Choroid plexus epithelial cell (primary cell): ENCODE measurements at regions not wholly inside any gene's neighbourhood (a gene's known extent, or its start where the extent isn't known, plus 50 kb on each side); places are given as distances from the start of the nearest gene placed in this dataset.

Experiments
- DNase-seq: peaks from one replicate; pipeline ENCODE4 v3.0.0-alpha.2; 2010; ENCODE audit warnings: low read depth
- H3K4me3 ChIP-seq: 2 replicates; pipeline ENCODE4 v1.5.1; 2011; ENCODE audit warnings: low read depth, mild to moderate bottlenecking, control low read depth, low read length, moderate library complexity
- TF ChIP-seq, protein P1 (sequence below): conservative IDR thresholded peaks from 2 replicates; pipeline ENCODE4 v1.5.1; 2011; ENCODE audit warnings: low read depth, mild to moderate bottlenecking, control low read depth, inconsistent platforms, low read length, moderate library complexity

DNA sequence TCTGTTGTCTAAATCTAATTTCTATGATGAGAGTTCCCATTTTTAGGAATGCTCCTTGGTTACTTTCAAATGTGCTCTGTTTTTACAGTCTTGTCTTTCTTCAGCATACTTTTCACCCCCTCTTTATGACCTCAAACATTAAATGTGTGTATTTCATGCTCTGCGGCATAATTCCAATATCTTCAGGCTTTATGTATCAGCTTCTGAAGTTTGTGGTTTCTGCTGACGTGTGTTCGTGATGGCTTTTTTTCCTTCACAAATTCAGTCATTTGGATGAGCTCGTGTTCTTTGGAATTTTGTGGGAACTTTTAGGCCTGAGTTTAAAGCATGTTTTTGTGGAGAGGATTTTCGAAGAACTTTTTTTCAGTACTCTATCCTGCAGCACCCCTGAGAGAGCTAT is 97.7 kb upstream of the CHRNA7 start:
- TF ChIP-seq, protein P1, sequence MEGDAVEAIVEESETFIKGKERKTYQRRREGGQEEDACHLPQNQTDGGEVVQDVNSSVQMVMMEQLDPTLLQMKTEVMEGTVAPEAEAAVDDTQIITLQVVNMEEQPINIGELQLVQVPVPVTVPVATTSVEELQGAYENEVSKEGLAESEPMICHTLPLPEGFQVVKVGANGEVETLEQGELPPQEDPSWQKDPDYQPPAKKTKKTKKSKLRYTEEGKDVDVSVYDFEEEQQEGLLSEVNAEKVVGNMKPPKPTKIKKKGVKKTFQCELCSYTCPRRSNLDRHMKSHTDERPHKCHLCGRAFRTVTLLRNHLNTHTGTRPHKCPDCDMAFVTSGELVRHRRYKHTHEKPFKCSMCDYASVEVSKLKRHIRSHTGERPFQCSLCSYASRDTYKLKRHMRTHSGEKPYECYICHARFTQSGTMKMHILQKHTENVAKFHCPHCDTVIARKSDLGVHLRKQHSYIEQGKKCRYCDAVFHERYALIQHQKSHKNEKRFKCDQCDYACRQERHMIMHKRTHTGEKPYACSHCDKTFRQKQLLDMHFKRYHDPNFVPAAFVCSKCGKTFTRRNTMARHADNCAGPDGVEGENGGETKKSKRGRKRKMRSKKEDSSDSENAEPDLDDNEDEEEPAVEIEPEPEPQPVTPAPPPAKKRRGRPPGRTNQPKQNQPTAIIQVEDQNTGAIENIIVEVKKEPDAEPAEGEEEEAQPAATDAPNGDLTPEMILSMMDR = no peak
- DNase-seq = no peak
- no peak overlapping the region for H3K4me3 ChIP-seq

DNA sequence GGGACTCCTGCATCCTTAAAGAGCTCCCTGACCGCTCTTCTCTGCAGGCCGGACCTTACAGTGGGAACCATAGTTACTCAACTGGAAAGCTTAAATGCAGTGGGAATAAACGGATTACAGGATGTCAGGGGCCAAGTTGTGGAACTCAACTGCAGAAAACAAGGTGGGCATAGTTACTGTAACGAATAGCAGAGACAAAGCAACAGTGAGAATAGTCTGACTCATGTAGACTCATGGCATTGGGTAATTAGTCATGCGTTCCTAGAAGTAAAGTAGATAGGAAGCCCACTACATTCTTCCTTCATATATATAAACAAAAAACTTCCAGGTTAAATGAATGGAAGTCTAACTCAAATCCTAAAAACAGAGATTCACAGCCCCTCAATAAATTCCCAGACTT is 95.5 kb upstream of the CHRNA7 start:
- no peak overlapping the region for H3K4me3 ChIP-seq
- TF ChIP-seq, protein P1 = no peak
- no peak for DNase-seq

DNA sequence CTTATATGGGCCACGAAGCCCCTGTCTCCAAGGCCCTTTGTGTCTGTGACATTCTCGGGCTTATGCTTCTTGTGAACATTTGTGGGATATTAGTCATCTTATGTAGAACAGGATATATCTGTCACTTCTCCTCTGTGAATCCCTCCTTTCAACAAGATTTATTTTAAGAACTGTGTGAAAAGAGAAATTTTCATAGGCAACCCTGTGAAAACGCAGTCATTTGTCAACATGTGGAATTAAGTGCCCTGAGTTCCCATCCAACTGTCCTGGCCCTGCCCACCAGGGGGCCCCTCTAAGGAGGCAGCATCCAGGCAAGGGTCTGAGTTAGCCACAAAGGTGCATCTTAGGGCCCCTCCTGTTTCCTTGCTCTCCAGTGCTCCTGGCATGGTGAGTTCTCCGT is 76.8 kb upstream of the CHRNA7 start:
- DNase-seq = no peak
- TF ChIP-seq, protein P1 = no peak
- H3K4me3 ChIP-seq = no peak overlapping the region

DNA sequence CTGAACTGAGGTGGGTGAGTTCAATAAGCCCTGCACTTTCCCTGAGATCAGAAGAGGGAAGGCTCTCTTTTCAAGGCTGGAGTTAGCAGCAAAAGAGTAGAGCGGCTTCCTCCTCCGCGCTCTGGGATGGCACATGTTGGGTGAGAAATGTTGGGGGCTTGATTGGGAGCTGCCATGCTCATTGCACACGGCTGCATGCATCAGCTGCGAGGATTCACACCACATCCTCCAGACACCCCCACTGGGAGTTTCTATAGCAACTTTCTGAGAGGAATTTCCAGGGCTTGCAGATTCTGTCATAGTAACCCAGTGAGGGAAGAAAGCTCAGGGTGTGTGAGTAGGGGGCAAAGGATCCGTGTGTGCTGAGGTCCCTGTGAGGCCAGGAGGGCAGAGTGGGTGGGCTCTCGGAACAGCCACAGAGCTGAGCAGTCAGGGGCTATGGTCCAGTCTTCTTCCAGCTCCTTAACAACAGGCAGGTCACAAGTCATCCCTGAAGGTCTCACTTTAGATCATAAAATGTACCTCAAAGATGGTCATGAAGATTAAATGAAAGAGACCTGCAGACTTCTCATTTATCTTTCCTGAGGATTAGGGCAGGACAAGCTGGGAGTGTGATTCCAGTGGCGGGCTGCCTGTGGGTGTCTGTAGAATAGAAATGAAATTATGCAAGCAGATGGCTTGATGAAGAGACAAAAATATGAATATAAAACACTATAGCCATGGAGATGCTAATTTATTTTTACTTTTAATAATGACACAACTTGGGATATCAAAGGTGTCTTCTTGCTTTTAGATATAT is 75.7 kb upstream of the CHRNA7 start:
- TF ChIP-seq, protein P1 = no peak
- H3K4me3 ChIP-seq = no peak overlapping the region
- no peak for DNase-seq

DNA sequence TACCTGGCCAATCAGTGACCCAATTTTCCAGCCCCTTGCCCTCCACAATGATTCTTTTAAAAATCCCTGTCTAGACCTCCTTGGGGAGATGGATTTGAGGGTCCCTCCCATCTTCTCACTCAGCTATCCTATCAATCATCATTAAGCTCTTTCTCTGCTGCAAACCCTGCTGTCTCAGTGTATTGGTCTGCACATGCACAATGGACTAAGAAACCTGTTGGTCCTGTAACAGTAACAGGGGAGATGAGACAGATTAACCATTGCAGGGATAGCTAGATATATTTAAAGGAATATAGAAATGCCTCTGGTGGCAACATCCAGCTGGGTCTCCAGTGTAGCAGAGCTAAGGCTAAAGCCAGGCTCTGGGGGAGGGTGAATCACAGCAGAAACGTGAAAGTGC is 74.6 kb upstream of the CHRNA7 start:
- DNase-seq = no peak
- TF ChIP-seq, protein P1 = no peak
- no peak overlapping the region for H3K4me3 ChIP-seq

DNA sequence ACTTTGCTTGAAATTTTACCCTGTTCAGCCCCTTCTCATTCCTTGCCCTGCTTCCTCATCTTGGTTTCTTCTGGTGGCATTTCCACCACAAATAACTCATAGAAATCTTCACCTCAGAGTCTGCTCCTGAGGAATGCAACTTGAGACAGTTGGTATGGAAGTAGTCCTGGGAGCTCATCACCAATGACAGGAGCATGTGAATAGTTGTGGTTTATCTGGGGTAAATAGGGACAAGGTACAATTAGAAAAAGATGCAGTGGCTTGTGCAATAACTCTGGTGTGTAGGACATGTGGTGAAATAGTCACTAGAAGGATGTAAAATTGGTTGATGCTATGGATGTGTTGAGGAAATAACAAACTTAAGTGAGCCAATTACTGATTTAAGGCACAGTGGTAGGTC is 72.7 kb upstream of the CHRNA7 start:
- DNase-seq = no peak
- H3K4me3 ChIP-seq = no peak overlapping the region
- TF ChIP-seq, protein P1 = no peak

DNA sequence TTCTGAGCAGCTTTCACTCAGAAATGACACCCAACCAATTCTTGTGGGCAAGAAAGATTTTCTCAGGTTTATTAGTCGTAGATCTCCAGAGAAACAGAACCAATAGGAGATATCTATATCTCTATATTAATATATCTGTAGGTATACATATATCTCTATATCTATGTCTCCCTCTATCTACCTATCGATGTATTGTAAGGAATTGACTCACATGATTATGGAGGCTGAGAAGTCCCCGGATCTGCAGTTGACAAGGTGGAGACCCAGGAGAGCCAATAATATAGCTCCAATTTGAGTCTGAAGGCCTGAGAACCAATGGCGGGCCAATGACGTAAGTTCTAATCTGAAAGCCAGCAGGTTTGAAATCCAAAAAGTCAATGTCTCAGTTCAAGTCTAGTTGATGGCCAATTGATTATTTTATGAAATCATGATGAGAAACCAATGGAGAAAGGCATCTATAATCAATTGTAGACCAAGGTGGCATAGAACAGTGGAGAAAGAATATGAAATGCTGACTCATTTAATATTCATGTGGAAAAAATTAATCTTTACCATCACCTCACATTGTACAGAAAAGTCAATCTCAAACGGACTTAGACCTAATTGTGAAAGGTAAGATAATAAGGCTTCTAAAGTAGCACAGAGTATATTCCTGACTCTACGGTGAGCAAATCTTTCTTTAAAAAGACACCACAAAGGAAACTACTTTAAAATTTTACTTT is 65.6 kb upstream of the CHRNA7 start:
- no peak overlapping the region for H3K4me3 ChIP-seq

More for the DNA sequence above, 65.6 kb upstream of the CHRNA7 start:
- no peak for DNase-seq
- TF ChIP-seq, protein P1 = no peak
